SK-MEL-5 (cell line): ENCODE measurements at regions not wholly inside any gene's neighbourhood (a gene's known extent, or its start where the extent isn't known, plus 50 kb on each side); places are given as distances from the start of the nearest gene placed in this dataset.
"Not testable (repeated sequence)": the region's sequence is repeated elsewhere in the genome, so short reads cannot be mapped to it uniquely, and the experiment has no call there.

Experiments used
- DNase-seq: peaks from one replicate; pipeline ENCODE4 v3.0.0-alpha.2; 2016; ENCODE audit warnings: low read depth, low spot score
- in situ Hi-C: cut with HindIII; loops from 2 replicates; pipeline ENCODE4 v1.10.0; 2016; ENCODE audit warnings: low sequenced_read_pairs, high pct_unique_total_duplicates, low pct_unique_long_range_greater_than_20kb

GRCh38 chr18:54662986-54663385 lies 71.9 kb downstream of the DYNAP start:
- in situ Hi-C loops, result no loop called here
- no peak for DNase-seq

GRCh38 chr18:54669701-54670100 lies 78.7 kb downstream of the DYNAP start:
- in situ Hi-C loops, DNase-seq: not testable (repeated sequence)

GRCh38 chr18:54671291-54671881 lies 80.3 kb downstream of the DYNAP start:
- DNase-seq, result peak; percentile 51
- in situ Hi-C loops, result no loop called here

- in situ Hi-C loops, result no loop called here
- no peak for DNase-seq
Measured at GRCh38 chr18:54672109-54672508, 81.1 kb downstream of the DYNAP start.

GRCh38 chr18:54672846-54673475 lies 81.9 kb downstream of the DYNAP start:
- no peak for DNase-seq
- in situ Hi-C loops, result no loop called here

DNA sequence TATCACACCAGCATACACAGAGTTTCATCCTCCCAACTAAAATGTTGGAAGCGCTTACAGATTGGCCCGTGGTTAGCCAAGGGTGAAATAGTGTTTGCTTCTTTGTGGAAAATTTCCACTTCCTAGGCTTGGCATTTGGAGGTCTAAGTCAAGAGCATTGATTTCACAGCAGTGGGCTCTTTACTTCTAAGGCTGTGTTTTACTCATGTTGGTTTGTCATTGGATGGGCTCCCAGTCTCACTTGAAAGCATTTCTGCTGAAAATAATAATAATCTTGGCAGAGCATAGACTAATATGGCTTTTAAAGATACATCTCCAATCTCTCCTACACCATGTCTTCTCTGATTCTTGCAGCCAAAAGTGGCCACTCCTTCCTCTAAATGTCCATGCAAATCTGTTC lies 82.9 kb downstream of the DYNAP start:
- in situ Hi-C loops, result no loop called here
- no peak for DNase-seq

GRCh38 chr18:54675076-54675475 lies 84.0 kb downstream of the DYNAP start:
- in situ Hi-C loops, result no loop called here
- no peak for DNase-seq

DNA sequence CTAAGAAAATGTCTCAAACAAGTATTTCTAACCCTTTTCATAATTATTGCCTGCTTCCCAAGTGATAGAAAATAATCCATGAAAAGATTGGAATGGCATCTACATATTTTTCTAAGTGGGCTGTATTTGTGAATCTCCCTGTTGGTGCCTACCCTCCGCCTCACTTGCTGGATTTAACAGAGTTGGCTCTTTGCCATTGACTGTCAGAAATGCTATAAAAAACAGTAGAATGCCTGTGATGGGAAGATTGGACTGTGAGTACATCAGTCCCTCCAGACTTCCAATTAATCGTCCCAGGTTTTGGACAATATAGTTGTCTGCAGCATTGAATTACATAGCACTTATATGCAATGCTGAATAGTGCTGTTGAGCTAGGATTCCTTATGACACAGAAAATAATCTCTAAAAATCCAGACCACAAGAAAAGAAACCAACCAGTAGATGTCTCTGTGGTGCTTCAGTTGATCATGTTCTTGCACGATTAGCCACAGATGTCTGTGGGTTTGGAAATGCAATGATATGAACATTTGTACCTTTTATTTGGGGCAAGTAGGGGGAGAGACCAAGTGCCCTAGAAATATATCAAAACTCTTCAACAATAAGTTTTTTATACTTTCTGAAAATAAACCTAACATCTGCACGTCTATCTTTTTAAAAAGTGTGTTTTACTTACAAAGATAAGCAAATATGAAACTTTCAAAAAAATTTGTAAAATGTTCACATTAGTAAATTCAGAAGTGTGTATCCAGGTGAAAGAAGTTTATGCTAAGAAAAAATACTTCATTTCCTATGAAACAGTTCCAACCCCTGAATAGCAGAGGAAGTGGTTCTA lies 88.5 kb downstream of the DYNAP start:
- in situ Hi-C loops, result no loop called here
- DNase-seq, result peak; percentile 70

GRCh38 chr18:54684784-54685183 lies 93.7 kb downstream of the DYNAP start:
- DNase-seq, result peak; percentile 11
- in situ Hi-C loops, result no loop called here

- in situ Hi-C loops, result no loop called here
Measured at GRCh38 chr18:54689319-54689718, 98.3 kb downstream of the DYNAP start.

GRCh38 chr18:54690198-54690597 lies 99.2 kb downstream of the DYNAP start:
- in situ Hi-C loops, result no loop called here

More at GRCh38 chr18:54689319-54689718, 98.3 kb downstream of the DYNAP start:
- no peak for DNase-seq

DNA sequence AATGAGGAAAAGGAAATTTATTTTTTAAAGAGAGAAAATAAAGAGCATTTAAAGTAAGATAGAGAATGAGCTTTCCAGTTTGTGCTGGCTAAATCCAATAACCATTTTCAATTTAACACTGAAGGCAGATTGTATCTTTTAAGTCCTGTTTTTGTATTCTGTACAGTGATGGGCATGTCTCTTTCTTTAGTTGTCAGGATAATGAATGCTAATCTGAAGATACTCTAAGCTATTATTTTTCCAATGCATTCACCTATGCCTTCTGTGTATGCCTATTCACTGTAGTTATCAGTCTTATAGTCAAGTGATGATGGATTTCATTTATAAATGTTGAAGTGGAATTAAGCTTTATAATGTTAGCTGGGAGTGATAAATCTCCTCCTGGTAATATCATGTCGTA lies 101.4 kb downstream of the DYNAP start:
- no peak for DNase-seq
- in situ Hi-C loops, result no loop called here

More at GRCh38 chr18:54690198-54690597, 99.2 kb downstream of the DYNAP start:
- DNase-seq, result no peak

- in situ Hi-C loops, result no loop called here
- DNase-seq, result no peak
Measured at GRCh38 chr18:54696616-54697293, 105.7 kb downstream of the DYNAP start.

- in situ Hi-C loops, result no loop called here
- no peak for DNase-seq
Measured at GRCh38 chr18:54700580-54700979, 109.5 kb downstream of the DYNAP start.

DNA sequence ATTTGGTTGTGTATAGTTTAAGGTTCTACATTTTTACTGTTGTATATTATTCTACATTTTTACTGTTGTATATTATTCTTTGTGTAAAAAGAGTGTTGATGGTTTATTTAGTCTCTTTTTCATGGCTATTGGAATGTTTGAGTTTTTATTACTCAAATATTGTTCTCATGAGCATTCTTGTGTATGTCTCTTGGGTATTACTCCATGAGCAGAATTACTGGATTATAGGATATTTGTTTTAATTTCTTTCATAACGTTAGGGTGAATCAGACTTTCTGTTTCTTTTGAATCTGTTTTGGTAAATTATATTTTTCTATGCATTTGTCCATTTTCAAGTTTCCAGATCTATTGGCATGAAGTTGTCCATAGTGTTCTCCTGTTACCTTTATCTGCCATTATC lies 111.6 kb downstream of the DYNAP start:
- in situ Hi-C loops, result no loop called here

GRCh38 chr18:54710074-54710899 lies 118.0 kb upstream of the RAB27B start:
- in situ Hi-C loops, result no loop called here

More for the DNA sequence above, 111.6 kb downstream of the DYNAP start:
- no peak for DNase-seq

DNA sequence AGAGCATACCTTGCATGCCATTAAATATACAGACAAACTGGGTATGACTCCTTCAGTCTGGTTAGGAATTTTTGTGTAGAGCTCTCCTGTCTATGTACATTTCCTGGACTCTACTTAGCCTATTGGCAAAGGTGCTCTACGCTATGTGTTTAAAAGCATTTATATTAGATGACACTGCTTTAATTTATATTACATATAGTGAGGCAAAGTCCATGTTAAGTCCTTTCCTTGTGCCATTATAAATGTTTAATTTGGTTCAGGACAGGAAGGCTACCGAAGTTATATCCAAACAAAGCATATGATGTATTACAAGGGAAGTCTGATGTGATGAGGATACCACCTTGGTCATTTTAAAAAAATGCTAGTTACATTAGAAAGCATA lies 117.4 kb upstream of the RAB27B start:
- in situ Hi-C loops, result no loop called here
- no peak for DNase-seq

More at GRCh38 chr18:54710074-54710899, 118.0 kb upstream of the RAB27B start:
- no peak for DNase-seq
